ENCODE measurements at regions not wholly inside any gene's neighbourhood (a gene's known extent, or its start where the extent isn't known, plus 50 kb on each side); places are given as distances from the start of the nearest gene placed in this dataset.
"Not testable (repeated sequence)": the region's sequence is repeated elsewhere in the genome, so short reads cannot be mapped to it uniquely, and the experiment has no call there.

DNA sequence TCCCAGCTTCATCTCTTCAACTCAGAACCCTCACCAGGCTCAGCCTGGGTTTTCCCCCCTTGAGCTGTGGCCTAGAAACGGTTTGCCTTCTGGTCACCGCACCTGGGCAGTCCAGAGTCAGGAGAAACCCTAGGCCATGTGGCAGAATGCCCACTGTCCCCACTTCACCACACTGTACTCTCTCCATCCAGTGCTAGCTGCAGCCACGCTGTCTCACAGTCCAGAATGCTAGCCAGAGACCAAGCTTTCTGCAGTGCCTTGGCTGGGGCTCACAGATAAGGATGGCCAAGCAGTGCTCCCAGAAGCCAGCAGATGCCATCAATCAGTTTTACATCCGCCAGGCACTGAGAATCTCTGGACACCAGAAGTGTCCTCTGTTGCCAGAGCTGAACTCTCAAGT, 3943.8 kb upstream of the OR11H1 start:
- TF ChIP-seq, protein P1, sequence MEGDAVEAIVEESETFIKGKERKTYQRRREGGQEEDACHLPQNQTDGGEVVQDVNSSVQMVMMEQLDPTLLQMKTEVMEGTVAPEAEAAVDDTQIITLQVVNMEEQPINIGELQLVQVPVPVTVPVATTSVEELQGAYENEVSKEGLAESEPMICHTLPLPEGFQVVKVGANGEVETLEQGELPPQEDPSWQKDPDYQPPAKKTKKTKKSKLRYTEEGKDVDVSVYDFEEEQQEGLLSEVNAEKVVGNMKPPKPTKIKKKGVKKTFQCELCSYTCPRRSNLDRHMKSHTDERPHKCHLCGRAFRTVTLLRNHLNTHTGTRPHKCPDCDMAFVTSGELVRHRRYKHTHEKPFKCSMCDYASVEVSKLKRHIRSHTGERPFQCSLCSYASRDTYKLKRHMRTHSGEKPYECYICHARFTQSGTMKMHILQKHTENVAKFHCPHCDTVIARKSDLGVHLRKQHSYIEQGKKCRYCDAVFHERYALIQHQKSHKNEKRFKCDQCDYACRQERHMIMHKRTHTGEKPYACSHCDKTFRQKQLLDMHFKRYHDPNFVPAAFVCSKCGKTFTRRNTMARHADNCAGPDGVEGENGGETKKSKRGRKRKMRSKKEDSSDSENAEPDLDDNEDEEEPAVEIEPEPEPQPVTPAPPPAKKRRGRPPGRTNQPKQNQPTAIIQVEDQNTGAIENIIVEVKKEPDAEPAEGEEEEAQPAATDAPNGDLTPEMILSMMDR (conservative IDR thresholded peaks at IDR 0.05 in 1 of 2, IDR thresholded peaks at IDR 0.05 in 1 of 2; ENCODE audit: extremely low read depth in 1 of 2, insufficient read depth in 1 of 2, low read depth in 1 of 2, low read length in 2 of 2) = not testable (repeated sequence)
- TF ChIP-seq EZH2 (IDR thresholded peaks at IDR 0.05; ENCODE audit: borderline replicate concordance, low read length) = not testable (repeated sequence)

All from mammary epithelial cell (primary cell).